Gastroesophageal sphincter (tissue), 3 donors: ENCODE measurements at regions not wholly inside any gene's neighbourhood (a gene's known extent, or its start where the extent isn't known, plus 50 kb on each side); places are given as distances from the start of the nearest gene placed in this dataset.

Source experiments
- CTCF ChIP-seq, 4 experiments: fragments of 200-600 bp in 2 of 4; fragments of 450-650 bp in 2 of 4; sonication (generic) in 1 of 4; IDR thresholded peaks; one replicate each; pipeline ENCODE4 v1.5.1; 2017 to 2019; ENCODE audit warnings: antibody characterized with exemption in 4 of 4, mild to moderate bottlenecking in 2 of 4, moderate library complexity in 2 of 4
- EP300 ChIP-seq: sonication (generic); formaldehyde crosslinking; IDR thresholded peaks from one replicate; pipeline ENCODE4 v1.6.1; 2017; ENCODE audit warnings: antibody characterized with exemption, mild to moderate bottlenecking
- POLR2A ChIP-seq, 2 donors: fragments of 450-650 bp; IDR thresholded peaks; one replicate each; pipeline ENCODE4 v1.6.1; 2017; ENCODE audit warnings: antibody characterized with exemption in 2 of 2, mild to moderate bottlenecking in 2 of 2, moderate library complexity in 1 of 2
- POLR2AphosphoS5 ChIP-seq: sonication (generic); formaldehyde crosslinking; IDR thresholded peaks from one replicate; pipeline ENCODE4 v1.6.1; 2017; ENCODE audit warnings: antibody characterized with exemption

GRCh38 chr6:154909311-154909710, 85.8 kb upstream of the TIAM2 start:
- TF ChIP-seq CTCF (IDR thresholded peaks at IDR 0.05), result no peak
- no peak for TF ChIP-seq POLR2A (IDR thresholded peaks at IDR 0.05)
- no peak for TF ChIP-seq EP300
- no peak for TF ChIP-seq POLR2AphosphoS5
